CD14-positive monocyte (primary cell): ENCODE measurements at regions not wholly inside any gene's neighbourhood (a gene's known extent, or its start where the extent isn't known, plus 50 kb on each side); places are given as distances from the start of the nearest gene placed in this dataset.

Experiments used
- DNase-seq, 3 donors: peaks; one replicate each; pipeline ENCODE4 v3.0.0-alpha.2; 2011 to 2022
- H2AFZ ChIP-seq: 2 replicates; pipeline ENCODE4 v1.6.0; 2012; ENCODE audit warnings: mild to moderate bottlenecking, low read depth, low read length, inconsistent platforms; ENCODE audit not compliant: insufficient read depth, poor library complexity, severe bottlenecking
- H3K27ac ChIP-seq, 2 donors: 1 replicate in 1 of 2; 2 replicates in 1 of 2; pipeline ENCODE4 v1.5.1; 2012 to 2013; ENCODE audit warnings: low read length in 2 of 2, control low read depth in 1 of 2, inconsistent platforms in 1 of 2, low read depth in 1 of 2, mild to moderate bottlenecking in 1 of 2
- H3K27me3 ChIP-seq, 2 donors: one replicate each; pipeline versions ENCODE4 v1.6.0 to v1.6.1; 2011 to 2013; ENCODE audit warnings: low read length in 2 of 2; ENCODE audit not compliant: control insufficient read depth in 2 of 2, insufficient read depth in 2 of 2
- H3K36me3 ChIP-seq, 2 donors: replicated peaks in 1 of 2; 1 replicate in 1 of 2; 2 replicates in 1 of 2; pipeline versions ENCODE4 v1.5.1 to v1.6.1; 2012 to 2013; ENCODE audit warnings: low read length in 2 of 2, control low read depth in 1 of 2, inconsistent platforms in 1 of 2, mild to moderate bottlenecking in 1 of 2; ENCODE audit not compliant: insufficient read depth in 2 of 2, control insufficient read depth in 1 of 2
- H3K4me1 ChIP-seq, 2 donors: 1 replicate in 1 of 2; 2 replicates in 1 of 2; pipeline versions ENCODE4 v1.5.1 to v1.6.1; 2012 to 2013; ENCODE audit warnings: low read length in 2 of 2, control low read depth in 1 of 2, inconsistent platforms in 1 of 2, mild to moderate bottlenecking in 1 of 2, moderate library complexity in 1 of 2; ENCODE audit not compliant: insufficient read depth in 2 of 2, control insufficient read depth in 1 of 2
- H3K4me2 ChIP-seq: replicated peaks from 2 replicates; pipeline ENCODE3; 2012; ENCODE audit warnings: low read length, moderate library complexity, mild to moderate bottlenecking; ENCODE audit not compliant: poor library complexity, severe bottlenecking; ENCODE audit errors: extremely low read depth
- H3K4me3 ChIP-seq, 3 experiments: fragments of 200-600 bp in 1 of 3; sonication (generic) in 1 of 3; replicated peaks in 1 of 3; 1 replicate in 2 of 3; 2 replicates in 1 of 3; pipeline ENCODE4 v1.5.1; 2011 to 2013; ENCODE audit warnings: low read length in 3 of 3, mild to moderate bottlenecking in 3 of 3, control low read depth in 2 of 3, low read depth in 2 of 3, inconsistent platforms in 1 of 3, moderate library complexity in 1 of 3
- H3K79me2 ChIP-seq: 2 replicates; pipeline ENCODE4 v1.6.0; 2012; ENCODE audit warnings: mild to moderate bottlenecking, control low read depth, inconsistent platforms, low read length, moderate library complexity; ENCODE audit not compliant: insufficient read depth
- H3K9ac ChIP-seq: 2 replicates; pipeline ENCODE4 v1.6.0; 2017; ENCODE audit warnings: low read length, mild to moderate bottlenecking; ENCODE audit not compliant: insufficient read depth, poor library complexity, severe bottlenecking
- H3K9me3 ChIP-seq, 2 donors: replicated peaks in 1 of 2; 1 replicate in 1 of 2; 2 replicates in 1 of 2; pipeline versions ENCODE4 v1.5.1 to v1.6.1; 2012 to 2013; ENCODE audit warnings: low read length in 2 of 2, control low read depth in 1 of 2; ENCODE audit not compliant: control insufficient read depth in 1 of 2, insufficient read depth in 1 of 2
- H4K20me1 ChIP-seq: 2 replicates; pipeline ENCODE4 v1.6.0; 2012; ENCODE audit warnings: mild to moderate bottlenecking, low read length, control low read depth, moderate library complexity; ENCODE audit not compliant: insufficient read depth
- H3K27ac Mint-ChIP-seq, 7 donors: one replicate each; pipeline ENCODE4 v1.8.0; 2020; ENCODE audit warnings: mild to moderate bottlenecking in 7 of 7, mixed read lengths in 7 of 7, moderate library complexity in 6 of 7, inconsistent platforms in 2 of 7
- H3K27me3 Mint-ChIP-seq, 3 donors: one replicate each; pipeline ENCODE4 v1.8.0; 2021 to 2022; ENCODE audit warnings: low read depth in 3 of 3, mild to moderate bottlenecking in 3 of 3, mixed read lengths in 3 of 3, moderate library complexity in 3 of 3, inconsistent platforms in 1 of 3
- H3K36me3 Mint-ChIP-seq, 2 donors: one replicate each; pipeline ENCODE4 v1.8.0; 2020; ENCODE audit warnings: mixed read lengths in 2 of 2, inconsistent platforms in 1 of 2, mild to moderate bottlenecking in 1 of 2
- H3K4me1 Mint-ChIP-seq: one replicate; pipeline ENCODE4 v1.8.0; 2020; ENCODE audit warnings: mild to moderate bottlenecking, mixed read lengths
- H3K4me3 Mint-ChIP-seq, 2 donors: one replicate each; pipeline ENCODE4 v1.8.0; 2020; ENCODE audit warnings: mild to moderate bottlenecking in 2 of 2, mixed read lengths in 2 of 2, moderate library complexity in 1 of 2
- H3K9me3 Mint-ChIP-seq, 7 donors: one replicate each; pipeline ENCODE4 v1.8.0; 2020 to 2022; ENCODE audit warnings: mixed read lengths in 7 of 7, mild to moderate bottlenecking in 6 of 7, moderate library complexity in 6 of 7, inconsistent platforms in 2 of 7
- CTCF ChIP-seq: fragments of 200-600 bp; IDR thresholded peaks from one replicate; pipeline ENCODE4 v1.8.0; 2022; ENCODE audit warnings: antibody characterized with exemption, mild to moderate bottlenecking
- WGBS: methylation state at CpG from one replicate; pipeline ENCODE4 v1.1.5; 2013; ENCODE audit warnings: missing lambda C conversion rate; ENCODE audit not compliant: insufficient coverage; 5-methylcytosine and 5-hydroxymethylcytosine counted together
- intact Hi-C, 2 donors: fragments of 100-400 bp; cut with micrococcal nuclease; formaldehyde crosslinking; loops; one replicate each; pipeline versions ENCODE4 v1.15.0 to v1.15.1; 2023

- Mint-ChIP-seq H3K9me3 (peaks cover 0 to 6% (median 2%) of the 10 kb centered on the region in 7 donors), H3K4me1 (no peaks in the 10 kb centered on the region), H3K27ac (no peak overlapping the region), H3K27me3 (peaks cover 0 to 1% (median 0%) of the 10 kb centered on the region in 3 donors), H3K36me3 (no peaks in the 10 kb centered on the region), H3K4me3 (no peak overlapping the region)
- no peak for DNase-seq
- Histone ChIP-seq H3K4me1 (no peaks in the 10 kb centered on the region), H3K9ac (no peak overlapping the region), H3K27ac (no peak overlapping the region), H2AFZ (no peak overlapping the region), H4K20me1 (no peaks in the 10 kb centered on the region), H3K36me3 (no peaks in the 10 kb centered on the region), H3K4me2 (no peak overlapping the region), H3K79me2 (no peaks in the 10 kb centered on the region), H3K9me3 (no peaks in the 10 kb centered on the region), H3K27me3 (no peaks in the 10 kb centered on the region), H3K4me3 (no peak overlapping the region)
- 78% methylated on average over 2 of the region's 3 CpGs for WGBS
- TF ChIP-seq CTCF = no peak
- intact Hi-C loops = no loop called here
Observed at GRCh38 chr13:85653681-85654080, 145.5 kb downstream of the SLITRK6 start.

- peaks cover 0 to 1% (median 0%) of the 10 kb centered on the region in 3 donors for H3K27me3 Mint-ChIP-seq
Observed at GRCh38 chr13:85652491-85652890, 146.7 kb downstream of the SLITRK6 start.

More at GRCh38 chr13:85652491-85652890, 146.7 kb downstream of the SLITRK6 start:
- H3K4me1 ChIP-seq = no peaks in the 10 kb centered on the region
- no peaks in the 10 kb centered on the region for H3K79me2 ChIP-seq
- TF ChIP-seq CTCF = no peak
- Mint-ChIP-seq H3K36me3 (no peaks in the 10 kb centered on the region), H3K4me1 (no peaks in the 10 kb centered on the region), H3K4me3 (no peak overlapping the region), H3K9me3 (peaks cover 0 to 6% (median 2%) of the 10 kb centered on the region in 7 donors), H3K27ac (no peak overlapping the region)
- no peak overlapping the region for H3K27ac ChIP-seq
- H3K9me3 ChIP-seq = no peaks in the 10 kb centered on the region
- no peak overlapping the region for H3K4me3 ChIP-seq
- H3K4me2 ChIP-seq = no peak overlapping the region
- no peak overlapping the region for H3K9ac ChIP-seq
- intact Hi-C loops = no loop called here
- DNase-seq = no peak
- no peak overlapping the region for H2AFZ ChIP-seq
- H3K36me3 ChIP-seq = no peaks in the 10 kb centered on the region
- no peaks in the 10 kb centered on the region for H3K27me3 ChIP-seq
- no peaks in the 10 kb centered on the region for H4K20me1 ChIP-seq
- WGBS = no CpG with 5 or more reads among the region's 1 CpG
